ENCODE measurements at regions not wholly inside any gene's neighbourhood (a gene's known extent, or its start where the extent isn't known, plus 50 kb on each side); places are given as distances from the start of the nearest gene placed in this dataset.

DNA sequence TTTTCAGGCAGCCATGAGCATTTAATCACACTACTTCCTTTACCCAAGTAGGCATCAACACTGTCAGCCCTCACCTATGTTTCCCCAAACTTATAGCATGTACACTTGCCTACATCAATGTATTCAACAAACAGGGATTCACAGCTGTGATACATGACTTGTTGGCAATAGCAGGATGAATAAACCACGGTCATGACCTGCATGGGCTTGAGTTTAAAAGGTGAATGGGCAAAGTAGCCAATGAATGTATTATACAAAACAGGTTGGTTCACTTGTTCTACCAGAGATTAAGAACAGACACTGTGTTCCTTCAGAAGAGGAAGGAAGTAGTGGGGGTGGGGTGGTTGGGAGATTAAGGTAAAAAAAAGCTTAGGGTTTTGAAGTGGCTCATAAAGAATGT lies 861.9 kb upstream of the SEMA6D start:
- no peaks in the 10 kb centered on the region for H3K4me1 ChIP-seq (ENCODE audit: control insufficient read depth, insufficient read depth, low read length)
- ChIA-PET CTCF (no interaction called here), POLR2A (no interaction called here)
- H3K27me3 ChIP-seq (ENCODE audit: control insufficient read depth, insufficient read depth, low read length), result no peaks in the 10 kb centered on the region
- no peaks in the 10 kb centered on the region for H3K36me3 ChIP-seq (ENCODE audit: control insufficient read depth, insufficient read depth, low read length)
- DNase-seq (ENCODE audit: low read depth, low spot score) (no peak), ATAC-seq (no peak)
- TF ChIP-seq POLR2AphosphoS5 (IDR thresholded peaks at IDR 0.05; ENCODE audit: low read depth, low read length) (no peak), SIN3A (IDR thresholded peaks at IDR 0.05; ENCODE audit: borderline replicate concordance, insufficient read depth, low read depth, low read length) (no peak), TCF7L2 (IDR thresholded peaks at IDR 0.05; ENCODE audit: low read depth, low read length) (no peak)
- TF ChIP-seq, protein P1, sequence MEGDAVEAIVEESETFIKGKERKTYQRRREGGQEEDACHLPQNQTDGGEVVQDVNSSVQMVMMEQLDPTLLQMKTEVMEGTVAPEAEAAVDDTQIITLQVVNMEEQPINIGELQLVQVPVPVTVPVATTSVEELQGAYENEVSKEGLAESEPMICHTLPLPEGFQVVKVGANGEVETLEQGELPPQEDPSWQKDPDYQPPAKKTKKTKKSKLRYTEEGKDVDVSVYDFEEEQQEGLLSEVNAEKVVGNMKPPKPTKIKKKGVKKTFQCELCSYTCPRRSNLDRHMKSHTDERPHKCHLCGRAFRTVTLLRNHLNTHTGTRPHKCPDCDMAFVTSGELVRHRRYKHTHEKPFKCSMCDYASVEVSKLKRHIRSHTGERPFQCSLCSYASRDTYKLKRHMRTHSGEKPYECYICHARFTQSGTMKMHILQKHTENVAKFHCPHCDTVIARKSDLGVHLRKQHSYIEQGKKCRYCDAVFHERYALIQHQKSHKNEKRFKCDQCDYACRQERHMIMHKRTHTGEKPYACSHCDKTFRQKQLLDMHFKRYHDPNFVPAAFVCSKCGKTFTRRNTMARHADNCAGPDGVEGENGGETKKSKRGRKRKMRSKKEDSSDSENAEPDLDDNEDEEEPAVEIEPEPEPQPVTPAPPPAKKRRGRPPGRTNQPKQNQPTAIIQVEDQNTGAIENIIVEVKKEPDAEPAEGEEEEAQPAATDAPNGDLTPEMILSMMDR (IDR thresholded peaks at IDR 0.05), result no peak
- H3K4me3 ChIP-seq (ENCODE audit: low read depth in 2 of 2, low read length in 2 of 2), result no peak overlapping the region
- intact Hi-C loops (cut with micrococcal nuclease; ENCODE audit: unreplicated experiment) (no loop called here), in situ Hi-C loops (cut with HindIII; ENCODE audit: low pct_unique_long_range_greater_than_20kb, low sequenced_read_pairs) (no loop called here)
- H3K27ac ChIP-seq (ENCODE audit: low read length), result no peak overlapping the region
- no TSS peak for BruUV-seq (replicated peaks)
- no peaks in the 10 kb centered on the region for H3K9me3 ChIP-seq (ENCODE audit: control insufficient read depth, insufficient read depth, low read depth, low read length)

DNA sequence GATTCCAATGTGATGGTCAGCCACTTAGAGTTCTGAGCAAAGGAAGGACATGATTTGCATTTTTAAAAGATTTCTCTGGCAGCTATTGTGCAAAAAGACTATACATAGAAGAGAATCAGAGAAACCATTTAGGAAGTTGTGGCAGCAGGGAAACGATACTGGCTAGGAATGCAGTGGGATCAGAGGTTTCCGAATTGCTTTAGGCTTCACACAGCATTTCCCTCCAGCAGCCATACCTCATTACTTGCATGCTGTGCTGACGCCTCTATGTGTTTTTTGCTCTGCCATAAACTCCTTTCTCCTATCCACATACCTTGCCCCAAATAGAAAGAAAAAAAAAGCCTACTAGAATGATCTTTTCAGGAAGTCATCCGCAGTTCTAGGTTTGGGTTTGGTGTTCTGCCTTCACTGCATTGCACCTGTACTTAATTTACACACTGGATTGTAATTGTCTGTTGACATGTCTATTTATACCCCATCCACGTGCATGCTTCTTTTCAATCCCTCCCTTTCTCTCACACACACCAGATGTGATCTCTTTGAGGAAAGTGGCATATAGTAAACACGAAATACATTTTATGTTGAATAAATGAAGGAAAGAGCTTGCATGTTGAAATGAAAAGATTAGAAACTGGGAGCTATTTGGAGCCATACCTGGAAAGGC lies 860.3 kb upstream of the SEMA6D start:
- ChIA-PET CTCF (no interaction called here), POLR2A (no interaction called here)
- TF ChIP-seq, protein P1 (IDR thresholded peaks at IDR 0.05), result no peak
- TF ChIP-seq, protein P2, sequence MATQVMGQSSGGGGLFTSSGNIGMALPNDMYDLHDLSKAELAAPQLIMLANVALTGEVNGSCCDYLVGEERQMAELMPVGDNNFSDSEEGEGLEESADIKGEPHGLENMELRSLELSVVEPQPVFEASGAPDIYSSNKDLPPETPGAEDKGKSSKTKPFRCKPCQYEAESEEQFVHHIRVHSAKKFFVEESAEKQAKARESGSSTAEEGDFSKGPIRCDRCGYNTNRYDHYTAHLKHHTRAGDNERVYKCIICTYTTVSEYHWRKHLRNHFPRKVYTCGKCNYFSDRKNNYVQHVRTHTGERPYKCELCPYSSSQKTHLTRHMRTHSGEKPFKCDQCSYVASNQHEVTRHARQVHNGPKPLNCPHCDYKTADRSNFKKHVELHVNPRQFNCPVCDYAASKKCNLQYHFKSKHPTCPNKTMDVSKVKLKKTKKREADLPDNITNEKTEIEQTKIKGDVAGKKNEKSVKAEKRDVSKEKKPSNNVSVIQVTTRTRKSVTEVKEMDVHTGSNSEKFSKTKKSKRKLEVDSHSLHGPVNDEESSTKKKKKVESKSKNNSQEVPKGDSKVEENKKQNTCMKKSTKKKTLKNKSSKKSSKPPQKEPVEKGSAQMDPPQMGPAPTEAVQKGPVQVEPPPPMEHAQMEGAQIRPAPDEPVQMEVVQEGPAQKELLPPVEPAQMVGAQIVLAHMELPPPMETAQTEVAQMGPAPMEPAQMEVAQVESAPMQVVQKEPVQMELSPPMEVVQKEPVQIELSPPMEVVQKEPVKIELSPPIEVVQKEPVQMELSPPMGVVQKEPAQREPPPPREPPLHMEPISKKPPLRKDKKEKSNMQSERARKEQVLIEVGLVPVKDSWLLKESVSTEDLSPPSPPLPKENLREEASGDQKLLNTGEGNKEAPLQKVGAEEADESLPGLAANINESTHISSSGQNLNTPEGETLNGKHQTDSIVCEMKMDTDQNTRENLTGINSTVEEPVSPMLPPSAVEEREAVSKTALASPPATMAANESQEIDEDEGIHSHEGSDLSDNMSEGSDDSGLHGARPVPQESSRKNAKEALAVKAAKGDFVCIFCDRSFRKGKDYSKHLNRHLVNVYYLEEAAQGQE (IDR thresholded peaks at IDR 0.05; ENCODE audit: insufficient read depth in 1 of 2, low read depth in 2 of 2, low read length in 1 of 2), result no peak
- TF ChIP-seq TCF7L2 (IDR thresholded peaks at IDR 0.05; ENCODE audit: low read depth, low read length), result no peak
- TF ChIP-seq POLR2AphosphoS5 (IDR thresholded peaks at IDR 0.05; ENCODE audit: low read depth, low read length), result no peak
- TF ChIP-seq SIN3A (IDR thresholded peaks at IDR 0.05; ENCODE audit: borderline replicate concordance, insufficient read depth, low read depth, low read length), result no peak
- no peaks in the 10 kb centered on the region for H3K4me1 ChIP-seq (ENCODE audit: control insufficient read depth, insufficient read depth, low read length)
- no TSS peak for BruUV-seq (replicated peaks)
- no peaks in the 10 kb centered on the region for H3K36me3 ChIP-seq (ENCODE audit: control insufficient read depth, insufficient read depth, low read length)
- in situ Hi-C loops (cut with HindIII; ENCODE audit: low pct_unique_long_range_greater_than_20kb, low sequenced_read_pairs), result no loop called here
- no peak overlapping the region for H3K4me3 ChIP-seq (ENCODE audit: low read depth in 2 of 2, low read length in 2 of 2)
- H3K27me3 ChIP-seq (ENCODE audit: control insufficient read depth, insufficient read depth, low read length), result no peaks in the 10 kb centered on the region
- no peak for DNase-seq (ENCODE audit: low read depth, low spot score)
- no peak for ATAC-seq
- intact Hi-C loops (cut with micrococcal nuclease; ENCODE audit: unreplicated experiment), result no loop called here
- no peak overlapping the region for H3K27ac ChIP-seq (ENCODE audit: low read length)
- no peaks in the 10 kb centered on the region for H3K9me3 ChIP-seq (ENCODE audit: control insufficient read depth, insufficient read depth, low read depth, low read length)
